ENCODE measurements at regions not wholly inside any gene's neighbourhood (a gene's known extent, or its start where the extent isn't known, plus 50 kb on each side); places are given as distances from the start of the nearest gene placed in this dataset.

GRCh38 chr2:126996378-126996699 is 97.6 kb downstream of the TEX51 start:
- dilution Hi-C loops (cut with MboI; ENCODE audit: extremely low pct_ligation_motif_present, low sequenced_read_pairs) = no loop called here
- no peak overlapping the region for H3K4me3 ChIP-seq (ENCODE audit: control insufficient read depth in 2 of 3, extremely low read depth in 1 of 3, insufficient read depth in 2 of 3, low read depth in 1 of 3, low read length in 3 of 3)
- no peak for FAIRE-seq

More at GRCh38 chr2:126996378-126996699, 97.6 kb downstream of the TEX51 start:
- Histone ChIP-seq H3K4me2 (ENCODE audit: control insufficient read depth, extremely low read depth, insufficient read depth, low read depth, low read length) (no peak overlapping the region), H2AFZ (ENCODE audit: control insufficient read depth, low read length) (no peak overlapping the region), H3K36me3 (ENCODE audit: control insufficient read depth in 2 of 2, extremely low read depth in 1 of 2, insufficient read depth in 2 of 2, low read length in 2 of 2) (no peaks in the 10 kb centered on the region), H3K9me1 (ENCODE audit: control insufficient read depth, extremely low read depth, insufficient read depth, low read length) (no peaks in the 10 kb centered on the region), H3K4me1 (ENCODE audit: control insufficient read depth, extremely low read depth, insufficient read depth, low read length) (no peaks in the 10 kb centered on the region), H3K27me3 (ENCODE audit: control insufficient read depth, extremely low read depth, insufficient read depth, low read length) (no peaks in the 10 kb centered on the region), H3K27ac (ENCODE audit: control insufficient read depth, insufficient read depth, low read length) (no peak overlapping the region), H3K79me2 (ENCODE audit: control insufficient read depth, insufficient read depth, low read length) (no peaks in the 10 kb centered on the region), H3K9me3 (ENCODE audit: control insufficient read depth, low read depth, low read length) (no peaks in the 10 kb centered on the region), H3K9ac (ENCODE audit: control insufficient read depth, extremely low read depth, insufficient read depth, low read length) (no peak overlapping the region), H4K20me1 (ENCODE audit: control insufficient read depth, extremely low read depth, insufficient read depth, low read length) (no peaks in the 10 kb centered on the region)
- DNase-seq (ENCODE audit: low read depth, low spot score) = no peak
- TF ChIP-seq CTCF (optimal IDR thresholded peaks at IDR 0.05 in 1 of 3, IDR thresholded peaks at IDR 0.05 in 1 of 3, conservative IDR thresholded peaks at IDR 0.05 in 1 of 3; ENCODE audit: extremely low read depth in 1 of 3, insufficient read depth in 2 of 3, low read length in 3 of 3) (no peak), EZH2 (IDR thresholded peaks at IDR 0.05; ENCODE audit: low read length) (no peak)
